GM12874 (cell line): ENCODE measurements at regions not wholly inside any gene's neighbourhood (a gene's known extent, or its start where the extent isn't known, plus 50 kb on each side); places are given as distances from the start of the nearest gene placed in this dataset.

Source experiments
- CTCF ChIP-seq: IDR thresholded peaks from 2 replicates; pipeline ENCODE4 v1.5.1; 2011; ENCODE audit warnings: low read depth, mild to moderate bottlenecking, control low read depth, low read length, moderate library complexity; ENCODE audit not compliant: insufficient read depth

GRCh38 chr7:106369816-106370215 is 85.0 kb upstream of the NAMPT start:
- no peak for TF ChIP-seq CTCF

- TF ChIP-seq CTCF: no peak
Measured at GRCh38 chr7:106369352-106369751, 84.6 kb upstream of the NAMPT start.

- TF ChIP-seq CTCF: no peak
Measured at GRCh38 chr7:106367664-106368063, 82.9 kb upstream of the NAMPT start.

GRCh38 chr7:106367018-106367420 is 82.2 kb upstream of the NAMPT start:
- TF ChIP-seq CTCF: peak; percentile 17; the same call in 1 of the 2 replicates

GRCh38 chr7:106365252-106366005 is 80.6 kb upstream of the NAMPT start:
- TF ChIP-seq CTCF: no peak

- TF ChIP-seq CTCF: no peak
Measured at GRCh38 chr7:106358103-106358663, 73.4 kb upstream of the NAMPT start.

GRCh38 chr7:106357675-106358074 is 72.9 kb upstream of the NAMPT start:
- TF ChIP-seq CTCF: no peak
